Astrocyte of the cerebellum (primary cell): ENCODE measurements at regions not wholly inside any gene's neighbourhood (a gene's known extent, or its start where the extent isn't known, plus 50 kb on each side); places are given as distances from the start of the nearest gene placed in this dataset.

Source experiments
- DNase-seq: peaks from one replicate; pipeline ENCODE4 v3.0.0-alpha.2; 2011; ENCODE audit warnings: low read depth
- H3K4me3 ChIP-seq: 2 replicates; pipeline ENCODE4 v1.5.1; 2011; ENCODE audit warnings: mild to moderate bottlenecking, low read depth, low read length, moderate library complexity
- in situ Hi-C: cut with HindIII; loops from 2 replicates; pipeline ENCODE4 v1.10.0; 2017; ENCODE audit warnings: low sequenced_read_pairs
- TF ChIP-seq, protein P1 (sequence below): IDR thresholded peaks from 2 replicates; pipeline ENCODE4 v1.5.1; 2012; ENCODE audit warnings: low read length, low read depth, moderate library complexity, mild to moderate bottlenecking; ENCODE audit errors: missing control alignments

DNA sequence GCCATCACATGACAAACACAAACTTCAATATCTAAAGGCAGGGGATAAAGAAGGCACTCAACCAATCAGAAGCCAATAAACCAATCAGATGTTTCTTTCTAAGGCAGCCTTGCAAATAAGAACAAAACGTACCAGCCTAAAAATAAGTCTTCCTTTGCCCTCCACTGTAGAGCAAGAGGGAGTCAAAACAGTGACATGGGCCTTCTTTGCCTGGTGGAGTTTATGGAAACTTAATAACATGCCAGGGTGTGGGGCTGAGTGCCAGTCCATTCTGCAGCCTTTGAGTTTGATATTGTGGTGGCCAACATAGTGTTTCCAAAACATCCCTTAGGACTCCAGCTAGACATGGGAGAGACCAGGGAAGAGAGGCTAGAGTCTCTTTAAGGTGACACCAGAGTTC lies 126.1 kb upstream of the NECTIN1 start:
- no peak for DNase-seq
- TF ChIP-seq, protein P1, sequence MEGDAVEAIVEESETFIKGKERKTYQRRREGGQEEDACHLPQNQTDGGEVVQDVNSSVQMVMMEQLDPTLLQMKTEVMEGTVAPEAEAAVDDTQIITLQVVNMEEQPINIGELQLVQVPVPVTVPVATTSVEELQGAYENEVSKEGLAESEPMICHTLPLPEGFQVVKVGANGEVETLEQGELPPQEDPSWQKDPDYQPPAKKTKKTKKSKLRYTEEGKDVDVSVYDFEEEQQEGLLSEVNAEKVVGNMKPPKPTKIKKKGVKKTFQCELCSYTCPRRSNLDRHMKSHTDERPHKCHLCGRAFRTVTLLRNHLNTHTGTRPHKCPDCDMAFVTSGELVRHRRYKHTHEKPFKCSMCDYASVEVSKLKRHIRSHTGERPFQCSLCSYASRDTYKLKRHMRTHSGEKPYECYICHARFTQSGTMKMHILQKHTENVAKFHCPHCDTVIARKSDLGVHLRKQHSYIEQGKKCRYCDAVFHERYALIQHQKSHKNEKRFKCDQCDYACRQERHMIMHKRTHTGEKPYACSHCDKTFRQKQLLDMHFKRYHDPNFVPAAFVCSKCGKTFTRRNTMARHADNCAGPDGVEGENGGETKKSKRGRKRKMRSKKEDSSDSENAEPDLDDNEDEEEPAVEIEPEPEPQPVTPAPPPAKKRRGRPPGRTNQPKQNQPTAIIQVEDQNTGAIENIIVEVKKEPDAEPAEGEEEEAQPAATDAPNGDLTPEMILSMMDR, result no peak
- in situ Hi-C loops, result no loop called here
- H3K4me3 ChIP-seq, result no peak overlapping the region

- no peak overlapping the region for H3K4me3 ChIP-seq
- TF ChIP-seq, protein P1, result no peak
- no peak for DNase-seq
- in situ Hi-C loops, result no loop called here
Measured at GRCh38 chr11:119854521-119854920, 125.5 kb upstream of the NECTIN1 start.

DNA sequence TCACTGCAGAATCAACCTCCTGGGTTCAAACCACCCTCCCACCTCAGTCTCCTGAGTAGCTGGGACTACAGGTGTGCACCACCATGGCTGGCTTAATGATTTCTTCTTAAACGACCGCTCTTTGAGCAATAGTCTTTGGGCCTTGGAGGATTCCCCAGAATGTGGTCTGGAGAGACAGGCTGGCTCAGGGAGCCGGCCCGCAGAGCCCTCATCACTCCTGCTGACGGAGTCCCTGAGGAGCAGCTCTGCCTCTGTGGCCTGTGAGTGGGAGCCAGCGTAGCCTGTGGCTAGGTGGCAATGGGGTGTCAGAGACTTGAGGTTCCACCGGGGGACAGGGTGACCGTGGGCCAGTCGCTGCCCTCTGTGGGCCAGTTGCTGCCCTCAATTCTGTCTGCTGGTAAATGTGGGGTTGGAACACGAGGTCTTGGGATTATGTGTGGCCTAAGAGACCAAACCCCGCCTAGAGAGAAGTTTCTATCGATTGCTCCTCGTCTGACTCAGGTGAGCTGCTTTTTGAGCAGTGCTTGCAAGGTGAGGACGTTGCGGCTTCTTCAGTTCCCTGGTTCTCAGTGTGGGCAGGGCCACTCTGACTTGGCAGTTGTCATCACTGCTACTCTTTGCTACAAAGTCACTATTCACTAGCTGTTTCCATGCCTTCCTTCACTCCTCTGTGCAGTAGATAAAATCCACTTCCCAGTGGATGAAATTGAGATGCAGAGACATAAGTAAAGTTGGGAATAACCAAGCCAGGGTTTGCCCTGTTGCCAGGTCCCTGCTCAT lies 124.8 kb upstream of the NECTIN1 start:
- H3K4me3 ChIP-seq, result no peak overlapping the region
- in situ Hi-C loops, result no loop called here
- TF ChIP-seq, protein P1, result no peak
- DNase-seq, result no peak

DNA sequence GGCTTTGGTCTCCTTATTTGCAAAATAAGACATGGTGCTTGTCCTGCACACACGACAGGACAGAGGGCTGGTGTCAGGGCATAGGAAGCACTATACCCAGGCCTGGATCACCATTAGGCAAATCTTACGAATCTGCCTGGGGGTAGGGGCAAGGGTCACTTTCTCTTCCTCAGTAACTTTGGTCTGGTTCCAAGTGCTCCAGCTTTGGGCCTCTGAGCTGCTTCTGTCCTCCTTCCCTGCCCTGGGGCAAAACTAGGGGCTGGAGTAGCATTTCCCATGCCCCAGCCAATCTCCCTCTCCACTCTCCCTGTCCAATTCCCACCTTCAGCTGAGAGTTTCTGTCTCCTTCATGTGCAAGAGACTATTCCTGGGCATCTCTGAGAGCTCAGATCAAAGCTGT lies 123.7 kb upstream of the NECTIN1 start:
- in situ Hi-C loops, result no loop called here
- H3K4me3 ChIP-seq, result no peak overlapping the region
- no peak for DNase-seq
- TF ChIP-seq, protein P1, result no peak

- H3K4me3 ChIP-seq, result no peak overlapping the region
- DNase-seq, result no peak
- TF ChIP-seq, protein P1, result no peak
- in situ Hi-C loops, result no loop called here
Measured at GRCh38 chr11:119850822-119851409, 121.9 kb upstream of the NECTIN1 start.

GRCh38 chr11:119849872-119850271 lies 120.9 kb upstream of the NECTIN1 start:
- no peak overlapping the region for H3K4me3 ChIP-seq
- DNase-seq, result no peak
- TF ChIP-seq, protein P1, result no peak
- in situ Hi-C loops, result no loop called here
